RWPE1 (cell line): ENCODE measurements at regions not wholly inside any gene's neighbourhood (a gene's known extent, or its start where the extent isn't known, plus 50 kb on each side); places are given as distances from the start of the nearest gene placed in this dataset.

Experiments used
- CTCF ChIA-PET: fragments of 350-600 bp; sonication (Branson Sonifier 250); formaldehyde crosslinking; extraction: SDS; loops from one replicate; lab custom pipeline; 2021; lab: Yijun Ruan, JAX
- POLR2A ChIA-PET: fragments of 400-600 bp; formaldehyde crosslinking; extraction: SDS; loops from one replicate; lab custom pipeline; 2020; ENCODE audit warnings: antibody characterized with exemption; ENCODE audit not compliant: low non-redundant PET; lab: Yijun Ruan, JAX
- DNase-seq: peaks from one replicate; pipeline ENCODE4 v3.0.0; 2012; ENCODE audit warnings: low spot score
- H3K27ac ChIP-seq: fragments of 450-650 bp; 2 replicates; pipeline ENCODE4 v1.5.1; 2017
- CTCF ChIP-seq: fragments of 450-650 bp; conservative IDR thresholded peaks from 2 replicates; pipeline ENCODE4 v1.5.1; 2017; ENCODE audit warnings: low read depth, mild to moderate bottlenecking

- no peak for DNase-seq
- ChIA-PET POLR2A (no interaction called here), CTCF (no interaction called here)
- no peak overlapping the region for H3K27ac ChIP-seq
- TF ChIP-seq CTCF, result no peak
Observed at GRCh38 chr7:52100-52499, 140.3 kb upstream of the FAM20C start.

DNA sequence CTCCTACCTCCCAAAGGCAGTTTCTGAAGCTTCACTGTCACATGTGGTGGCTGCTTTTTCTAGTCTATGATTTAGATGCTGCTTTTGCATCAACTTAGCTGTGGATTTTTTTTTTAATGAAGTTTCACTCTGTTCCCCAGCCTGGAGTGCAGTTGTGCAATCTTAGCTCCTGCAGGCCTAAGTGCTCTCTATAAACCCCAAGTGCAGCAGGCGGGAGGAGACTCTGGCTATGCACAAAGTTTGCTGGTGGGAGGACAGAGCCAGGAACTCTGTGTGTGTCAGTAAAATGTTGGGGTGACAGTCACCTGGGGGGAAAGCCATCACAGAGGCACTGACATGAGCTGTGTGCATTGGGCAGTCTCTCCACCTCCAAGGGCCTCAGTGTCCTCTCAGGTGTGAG, 138.8 kb upstream of the FAM20C start:
- TF ChIP-seq CTCF, result no peak
- POLR2A ChIA-PET, result no interaction called here
- H3K27ac ChIP-seq, result no peak overlapping the region
- CTCF ChIA-PET, result no interaction called here
- no peak for DNase-seq

DNA sequence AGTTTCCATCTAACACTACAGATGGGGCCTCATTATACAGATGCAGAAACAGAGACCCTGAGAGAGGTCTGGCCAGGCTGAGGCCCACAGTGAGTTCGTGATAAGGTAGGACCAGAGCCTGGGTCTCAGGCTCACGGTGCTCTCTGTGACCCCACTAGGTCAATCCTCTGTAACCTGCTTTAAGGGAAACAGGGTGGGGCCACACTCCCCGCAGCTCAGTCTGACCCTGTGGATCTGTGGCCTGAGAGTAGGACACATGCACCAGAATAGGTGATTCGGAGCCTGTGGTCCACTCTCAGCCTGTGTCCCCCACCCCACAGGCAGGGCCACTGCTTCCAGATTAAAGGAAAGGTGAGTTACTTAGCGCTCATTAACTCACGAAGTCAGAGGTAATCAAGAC, 137.8 kb upstream of the FAM20C start:
- no peak for DNase-seq
- no peak overlapping the region for H3K27ac ChIP-seq
- ChIA-PET POLR2A (no interaction called here), CTCF (no interaction called here)
- TF ChIP-seq CTCF, result no peak

- H3K27ac ChIP-seq, result no peak overlapping the region
- POLR2A ChIA-PET, result no interaction called here
- CTCF ChIA-PET, result no interaction called here
- no peak for TF ChIP-seq CTCF
- DNase-seq, result no peak
Observed at GRCh38 chr7:55690-56248, 136.6 kb upstream of the FAM20C start.

DNA sequence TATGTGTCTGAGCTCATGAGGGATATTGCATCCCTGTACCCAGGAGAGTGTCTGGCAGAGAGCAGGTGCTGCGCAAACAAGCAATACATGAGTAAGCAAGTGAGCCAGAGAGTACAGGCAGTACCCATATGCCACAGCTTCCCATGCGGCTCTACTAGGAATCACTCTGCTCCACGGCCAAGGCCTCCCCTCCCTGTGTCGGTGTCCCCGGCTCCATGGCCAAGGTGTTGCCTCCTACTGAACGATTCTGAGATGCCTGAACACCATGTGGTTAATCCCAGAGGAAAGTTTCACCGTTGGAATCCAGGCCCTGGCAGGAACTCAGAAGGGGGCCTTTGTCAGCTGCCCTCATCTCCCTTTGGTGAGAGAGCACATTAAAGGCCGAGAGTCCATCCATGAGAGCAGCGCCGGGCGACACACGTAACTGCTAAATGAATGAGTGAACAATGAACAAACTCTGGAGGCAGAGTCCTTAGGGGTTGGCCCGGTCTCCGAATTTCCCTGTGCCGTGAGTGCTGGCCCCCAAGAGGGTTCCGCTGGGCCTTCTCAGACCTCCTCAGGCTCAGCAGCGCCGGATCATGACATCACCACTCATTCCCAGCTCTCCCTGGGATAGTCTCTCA, 136.0 kb upstream of the FAM20C start:
- DNase-seq, result no peak
- TF ChIP-seq CTCF, result no peak
- CTCF ChIA-PET, result no interaction called here
- POLR2A ChIA-PET, result no interaction called here
- H3K27ac ChIP-seq, result no peak overlapping the region

DNA sequence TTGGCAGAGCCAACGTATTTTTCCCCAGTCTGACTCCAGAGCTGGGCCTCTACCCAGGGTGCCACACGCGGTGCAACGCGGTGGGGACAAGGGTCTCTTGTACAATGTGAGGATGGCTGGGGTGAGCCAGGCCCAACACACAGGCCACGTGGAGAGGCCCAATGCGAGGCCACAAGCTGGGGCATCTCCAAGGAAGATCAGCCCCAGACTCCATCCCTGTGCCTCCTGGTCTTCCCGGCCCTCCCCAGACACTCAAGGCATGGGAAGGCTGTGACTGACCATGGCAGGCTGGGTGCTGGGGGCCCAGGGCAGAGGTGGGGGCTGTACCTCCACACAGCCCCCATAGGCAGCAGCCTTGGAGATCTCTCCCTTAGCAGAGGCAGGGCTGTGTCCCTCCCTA, 135.3 kb upstream of the FAM20C start:
- CTCF ChIA-PET, result no interaction called here
- no peak for DNase-seq
- H3K27ac ChIP-seq, result no peak overlapping the region
- POLR2A ChIA-PET, result no interaction called here
- TF ChIP-seq CTCF, result no peak
